Esophagus muscularis mucosa (tissue), 4 donors: ENCODE measurements at regions not wholly inside any gene's neighbourhood (a gene's known extent, or its start where the extent isn't known, plus 50 kb on each side); places are given as distances from the start of the nearest gene placed in this dataset.

Experiments
- CTCF ChIP-seq, 3 experiments: fragments of 200-600 bp in 2 of 3; fragments of 450-650 bp in 1 of 3; sonication (generic) in 2 of 3; IDR thresholded peaks; one replicate each; pipeline ENCODE4 v1.5.1; 2017 to 2019; ENCODE audit warnings: antibody characterized with exemption in 3 of 3, mild to moderate bottlenecking in 2 of 3, moderate library complexity in 1 of 3
- EP300 ChIP-seq: sonication (generic); formaldehyde crosslinking; IDR thresholded peaks from one replicate; pipeline ENCODE4 v1.6.1; 2017; ENCODE audit warnings: antibody characterized with exemption
- POLR2A ChIP-seq: fragments of 450-650 bp; IDR thresholded peaks from one replicate; pipeline ENCODE4 v1.6.1; 2017; ENCODE audit warnings: antibody characterized with exemption, moderate library complexity, mild to moderate bottlenecking, low read depth

DNA sequence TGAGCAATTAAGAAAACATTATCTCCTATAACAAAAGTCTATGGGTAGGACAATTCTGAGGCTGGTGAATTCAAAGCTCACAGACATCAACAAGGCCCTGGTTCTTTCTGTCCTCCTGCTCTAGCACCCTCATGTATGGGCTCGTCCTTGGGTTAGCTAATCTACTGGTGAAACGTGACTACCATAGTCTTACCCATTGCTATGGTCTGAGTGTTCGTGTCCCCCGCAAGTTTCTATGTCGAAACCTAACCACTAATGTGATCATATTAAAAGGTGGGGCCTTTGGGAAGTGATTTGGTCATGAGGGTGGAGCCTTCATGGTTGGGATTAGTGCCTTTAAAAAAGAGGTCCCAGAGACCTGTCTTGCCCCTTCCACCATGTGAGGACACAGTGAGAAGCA is 564.7 kb downstream of the TNS1 start:
- TF ChIP-seq CTCF (IDR thresholded peaks at IDR 0.05): no peak
- no peak for TF ChIP-seq POLR2A
- TF ChIP-seq EP300: no peak
